ENCODE measurements at regions not wholly inside any gene's neighbourhood (a gene's known extent, or its start where the extent isn't known, plus 50 kb on each side); places are given as distances from the start of the nearest gene placed in this dataset.
A peak's percentile ranks its signal among the peaks of the same experiment; 100 is the strongest.

GRCh38 chr19:46911456-46911855 lies 50.7 kb downstream of the ARHGAP35 start:
- FAIRE-seq (no peak), DNase-seq (ENCODE audit: insufficient read length, low spot score) (no peak)

GRCh38 chr19:46913198-46913851 lies 52.5 kb downstream of the ARHGAP35 start:
- no peak for FAIRE-seq
- no peak for DNase-seq (ENCODE audit: insufficient read length, low spot score)

GRCh38 chr19:46913852-46914430 lies 53.1 kb downstream of the ARHGAP35 start:
- peak; percentile 37 for FAIRE-seq
- no peak for DNase-seq (ENCODE audit: insufficient read length, low spot score)

GRCh38 chr19:46915386-46915785 lies 54.6 kb downstream of the ARHGAP35 start:
- FAIRE-seq (no peak), DNase-seq (ENCODE audit: insufficient read length, low spot score) (no peak)

GRCh38 chr19:46917002-46917401 lies 56.2 kb downstream of the ARHGAP35 start:
- no peak for DNase-seq (ENCODE audit: insufficient read length, low spot score)
- peak; percentile 80 for FAIRE-seq

GRCh38 chr19:46919324-46919723 lies 58.5 kb downstream of the ARHGAP35 start:
- DNase-seq (ENCODE audit: insufficient read length, low spot score) (no peak), FAIRE-seq (no peak)

GRCh38 chr19:46920362-46920761 lies 59.6 kb downstream of the ARHGAP35 start:
- FAIRE-seq = no peak
- no peak for DNase-seq (ENCODE audit: insufficient read length, low spot score)

GRCh38 chr19:46921071-46921470 lies 60.3 kb downstream of the ARHGAP35 start:
- DNase-seq (ENCODE audit: insufficient read length, low spot score) = no peak
- FAIRE-seq = no peak

- FAIRE-seq (no peak), DNase-seq (ENCODE audit: insufficient read length, low spot score) (no peak)
Observed at GRCh38 chr19:46922465-46922864, 61.7 kb downstream of the ARHGAP35 start.

GRCh38 chr19:46924874-46925547 lies 64.2 kb downstream of the ARHGAP35 start:
- peak; percentile 79 for FAIRE-seq
- peak; percentile 25 for DNase-seq (ENCODE audit: insufficient read length, low spot score)

- no peak for FAIRE-seq
- no peak for DNase-seq (ENCODE audit: insufficient read length, low spot score)
Observed at GRCh38 chr19:46925548-46925950, 64.8 kb downstream of the ARHGAP35 start.

- FAIRE-seq = no peak
- DNase-seq (ENCODE audit: insufficient read length, low spot score) = no peak
Observed at GRCh38 chr19:46926170-46927071, 65.6 kb downstream of the ARHGAP35 start.

- FAIRE-seq = no peak
- no peak for DNase-seq (ENCODE audit: insufficient read length, low spot score)
Observed at GRCh38 chr19:46927106-46927505, 66.3 kb downstream of the ARHGAP35 start.

GRCh38 chr19:46927893-46928292 lies 67.1 kb downstream of the ARHGAP35 start:
- no peak for DNase-seq (ENCODE audit: insufficient read length, low spot score)

GRCh38 chr19:46928951-46929350 lies 68.2 kb downstream of the ARHGAP35 start:
- DNase-seq (ENCODE audit: insufficient read length, low spot score) (no peak), FAIRE-seq (no peak)

More at GRCh38 chr19:46927893-46928292, 67.1 kb downstream of the ARHGAP35 start:
- FAIRE-seq = no peak

GRCh38 chr19:46931202-46931601 lies 70.4 kb downstream of the ARHGAP35 start:
- DNase-seq (ENCODE audit: insufficient read length, low spot score) (no peak), FAIRE-seq (no peak)

- no peak for FAIRE-seq
Observed at GRCh38 chr19:46932346-46932745, 71.5 kb downstream of the ARHGAP35 start.

GRCh38 chr19:46935066-46935663 lies 74.4 kb downstream of the ARHGAP35 start:
- DNase-seq (ENCODE audit: insufficient read length, low spot score) = no peak
- peak; percentile 4 for FAIRE-seq

More at GRCh38 chr19:46932346-46932745, 71.5 kb downstream of the ARHGAP35 start:
- no peak for DNase-seq (ENCODE audit: insufficient read length, low spot score)

GRCh38 chr19:46943150-46943946 lies 76.3 kb upstream of the NPAS1 start:
- FAIRE-seq (no peak), DNase-seq (ENCODE audit: insufficient read length, low spot score) (no peak)
